Liver (tissue), 7 donors: ENCODE measurements at regions not wholly inside any gene's neighbourhood (a gene's known extent, or its start where the extent isn't known, plus 50 kb on each side); places are given as distances from the start of the nearest gene placed in this dataset.

ENCODE experiments used
- DNase-seq: peaks from one replicate; pipeline ENCODE4 v3.0.0-alpha.2; 2017; ENCODE audit warnings: low spot score
- H3K27ac ChIP-seq, 2 donors: one replicate each; pipeline ENCODE4 v1.7.0; 2013; ENCODE audit warnings: inconsistent platforms in 2 of 2, low read length in 2 of 2, control low read depth in 1 of 2, low read depth in 1 of 2, mild to moderate bottlenecking in 1 of 2
- H3K27me3 ChIP-seq, 4 donors: one replicate each; pipeline versions ENCODE4 v1.6.1 to v1.7.0; 2013; ENCODE audit warnings: low read length in 3 of 4, inconsistent platforms in 1 of 4, mild to moderate bottlenecking in 1 of 4, moderate library complexity in 1 of 4; ENCODE audit not compliant: control insufficient read depth in 4 of 4, insufficient read depth in 4 of 4
- H3K36me3 ChIP-seq, 4 donors: one replicate each; pipeline versions ENCODE4 v1.6.1 to v1.7.0; 2013; ENCODE audit warnings: low read length in 3 of 4, mild to moderate bottlenecking in 3 of 4, low read depth in 1 of 4, moderate library complexity in 1 of 4; ENCODE audit not compliant: control insufficient read depth in 4 of 4, insufficient read depth in 3 of 4
- H3K4me1 ChIP-seq, 4 donors: one replicate each; pipeline versions ENCODE4 v1.6.1 to v1.7.0; 2013; ENCODE audit warnings: low read length in 3 of 4, mild to moderate bottlenecking in 3 of 4, moderate library complexity in 1 of 4; ENCODE audit not compliant: control insufficient read depth in 4 of 4, insufficient read depth in 4 of 4
- H3K4me3 ChIP-seq, 3 donors: one replicate each; pipeline versions ENCODE4 v1.6.1 to v1.7.0; 2013; ENCODE audit warnings: low read length in 3 of 3, control low read depth in 1 of 3, low read depth in 1 of 3, mild to moderate bottlenecking in 1 of 3
- H3K9ac ChIP-seq, 2 donors: one replicate each; pipeline ENCODE4 v1.7.0; 2013; ENCODE audit warnings: low read length in 2 of 2, mild to moderate bottlenecking in 2 of 2, moderate library complexity in 2 of 2, control low read depth in 1 of 2, low read depth in 1 of 2
- H3K9me3 ChIP-seq, 4 donors: one replicate each; pipeline versions ENCODE4 v1.6.1 to v1.7.0; 2013; ENCODE audit warnings: low read length in 3 of 4; ENCODE audit not compliant: control insufficient read depth in 4 of 4
- ATF3 ChIP-seq: IDR thresholded peaks from 2 replicates; pipeline ENCODE4 v1.6.1; 2016; ENCODE audit warnings: antibody characterized with exemption
- CTCF ChIP-seq: fragments of 150-350 bp; IDR thresholded peaks from 2 replicates; pipeline ENCODE4 v1.5.1; 2017; ENCODE audit warnings: improper control_type of control experiment, low read depth, low read length; ENCODE audit not compliant: missing input control
- EGR1 ChIP-seq, 2 donors: IDR thresholded peaks; 2 replicates each; pipeline ENCODE4 v1.6.1; 2016 to 2018; ENCODE audit warnings: antibody characterized with exemption in 2 of 2, low read depth in 2 of 2
- FOXA1 ChIP-seq: IDR thresholded peaks from 2 replicates; pipeline ENCODE4 v1.6.1; 2016; ENCODE audit warnings: antibody characterized with exemption
- FOXA2 ChIP-seq: IDR thresholded peaks from 2 replicates; pipeline ENCODE4 v1.6.1; 2016; ENCODE audit warnings: antibody characterized with exemption
- GABPA ChIP-seq, 2 donors: IDR thresholded peaks in 1 of 2; conservative IDR thresholded peaks in 1 of 2; 2 replicates each; pipeline ENCODE4 v1.6.1; 2016; ENCODE audit warnings: antibody characterized with exemption in 2 of 2, mild to moderate bottlenecking in 1 of 2, moderate library complexity in 1 of 2
- HNF4A ChIP-seq, 2 donors: conservative IDR thresholded peaks; 2 replicates each; pipeline ENCODE4 v1.6.1; 2016; ENCODE audit warnings: antibody characterized with exemption in 2 of 2, mild to moderate bottlenecking in 2 of 2
- HNF4G ChIP-seq: IDR thresholded peaks from 2 replicates; pipeline ENCODE4 v1.6.1; 2016; ENCODE audit warnings: antibody characterized with exemption
- JUND ChIP-seq, 2 donors: IDR thresholded peaks; 2 replicates each; pipeline ENCODE4 v1.6.1; 2016; ENCODE audit warnings: antibody characterized with exemption in 2 of 2
- MAX ChIP-seq: IDR thresholded peaks from 2 replicates; pipeline ENCODE4 v1.6.1; 2016; ENCODE audit warnings: antibody characterized with exemption
- NR2F2 ChIP-seq: IDR thresholded peaks from 2 replicates; pipeline ENCODE4 v1.6.1; 2016; ENCODE audit warnings: antibody characterized with exemption
- RAD21 ChIP-seq, 2 donors: IDR thresholded peaks; 2 replicates each; pipeline ENCODE4 v1.6.1; 2016; ENCODE audit warnings: antibody characterized with exemption in 2 of 2, mild to moderate bottlenecking in 2 of 2
- REST ChIP-seq: IDR thresholded peaks from 2 replicates; pipeline ENCODE4 v1.6.1; 2016; ENCODE audit warnings: antibody characterized with exemption, mild to moderate bottlenecking
- RXRA ChIP-seq, 2 donors: IDR thresholded peaks; 2 replicates each; pipeline ENCODE4 v1.6.1; 2017 to 2018; ENCODE audit warnings: antibody characterized with exemption in 2 of 2, mild to moderate bottlenecking in 1 of 2
- SP1 ChIP-seq: IDR thresholded peaks from 2 replicates; pipeline ENCODE4 v1.6.1; 2018; ENCODE audit warnings: antibody characterized with exemption, mild to moderate bottlenecking
- TAF1 ChIP-seq: conservative IDR thresholded peaks from 2 replicates; pipeline ENCODE4 v1.6.1; 2016; ENCODE audit warnings: antibody characterized with exemption, mild to moderate bottlenecking
- YY1 ChIP-seq: IDR thresholded peaks from 2 replicates; pipeline ENCODE4 v1.6.1; 2016; ENCODE audit warnings: antibody characterized with exemption, mild to moderate bottlenecking
- ZBTB33 ChIP-seq: IDR thresholded peaks from 2 replicates; pipeline ENCODE4 v1.6.1; 2016; ENCODE audit warnings: antibody characterized with exemption
- donor health status: healthy.
- donor health status: healthy.
- donor health status: healthy.
- donor health status: healthy.

GRCh38 chr9:26221290-26221689, 543.0 kb upstream of the TUSC1 start:
- no peak for TF ChIP-seq SP1
- TF ChIP-seq MAX, result no peak
- TF ChIP-seq TAF1, result no peak
- no peak for TF ChIP-seq HNF4G
- TF ChIP-seq ZBTB33, result no peak
- no peak for TF ChIP-seq CTCF
- TF ChIP-seq RXRA (IDR thresholded peaks at IDR 0.05), result no peak
- no peak for TF ChIP-seq HNF4A (conservative IDR thresholded peaks at IDR 0.05)
- no peak for TF ChIP-seq FOXA1
- no peak for TF ChIP-seq NR2F2
- no peak for TF ChIP-seq ATF3
- TF ChIP-seq JUND (IDR thresholded peaks at IDR 0.05), result no peak
- no peak for TF ChIP-seq RAD21 (IDR thresholded peaks at IDR 0.05)
- TF ChIP-seq REST, result no peak
- TF ChIP-seq FOXA2, result no peak
- no peak for TF ChIP-seq YY1
- TF ChIP-seq EGR1 (IDR thresholded peaks at IDR 0.05; ENCODE audit: low read depth in 2 of 2), result no peak
- TF ChIP-seq GABPA (IDR thresholded peaks at IDR 0.05 in 1 of 2, conservative IDR thresholded peaks at IDR 0.05 in 1 of 2), result no peak
- Histone ChIP-seq H3K9ac (no peak overlapping the region), H3K4me1 (peaks cover 0 to 1% (median 0%) of the 10 kb centered on the region in 4 donors), H3K9me3 (no peaks in the 10 kb centered on the region), H3K27ac (no peak overlapping the region), H3K36me3 (no peaks in the 10 kb centered on the region), H3K27me3 (no peaks in the 10 kb centered on the region), H3K4me3 (no peak overlapping the region)
- no peak for DNase-seq

- Histone ChIP-seq H3K9ac (no peak overlapping the region), H3K27ac (no peak overlapping the region), H3K36me3 (no peaks in the 10 kb centered on the region), H3K9me3 (peaks cover 0 to 1% (median 0%) of the 10 kb centered on the region in 4 donors), H3K27me3 (no peaks in the 10 kb centered on the region), H3K4me3 (no peak overlapping the region), H3K4me1 (no peaks in the 10 kb centered on the region)
- no peak for DNase-seq
- no peak for TF ChIP-seq HNF4A (conservative IDR thresholded peaks at IDR 0.05)
- TF ChIP-seq FOXA1, result no peak
- no peak for TF ChIP-seq ATF3
- TF ChIP-seq JUND (IDR thresholded peaks at IDR 0.05), result no peak
- no peak for TF ChIP-seq NR2F2
- TF ChIP-seq ZBTB33, result no peak
- TF ChIP-seq EGR1 (IDR thresholded peaks at IDR 0.05; ENCODE audit: low read depth in 2 of 2), result no peak
- no peak for TF ChIP-seq REST
- no peak for TF ChIP-seq RAD21 (IDR thresholded peaks at IDR 0.05)
- TF ChIP-seq GABPA (IDR thresholded peaks at IDR 0.05 in 1 of 2, conservative IDR thresholded peaks at IDR 0.05 in 1 of 2), result no peak
These were observed 542.1 kb upstream of the TUSC1 start for GRCh38 chr9:26220367-26220766.
